Chondrocyte (in vitro differentiated cells): ENCODE measurements at regions not wholly inside any gene's neighbourhood (a gene's known extent, or its start where the extent isn't known, plus 50 kb on each side); places are given as distances from the start of the nearest gene placed in this dataset.

Experiments used
- DNase-seq: peaks from one replicate; pipeline ENCODE4 v3.0.0; 2021; ENCODE audit warnings: mixed read lengths, low spot score
- H3K27ac Mint-ChIP-seq: one replicate; pipeline ENCODE4 v1.8.0; 2021; ENCODE audit warnings: mild to moderate bottlenecking, moderate library complexity, mixed read lengths; ENCODE audit not compliant: unreplicated experiment
- H3K27me3 Mint-ChIP-seq: 2 replicates; pipeline ENCODE4 v1.8.0; 2021; ENCODE audit warnings: low read depth, mixed read lengths
- H3K36me3 Mint-ChIP-seq: 2 replicates; pipeline ENCODE4 v1.8.0; 2021; ENCODE audit warnings: low read depth, mixed read lengths
- H3K4me1 Mint-ChIP-seq: 2 replicates; pipeline ENCODE4 v1.8.0; 2021; ENCODE audit warnings: low read depth, mild to moderate bottlenecking, mixed read lengths
- H3K4me3 Mint-ChIP-seq: one replicate; pipeline ENCODE4 v1.8.0; 2021; ENCODE audit warnings: mild to moderate bottlenecking, moderate library complexity, mixed read lengths; ENCODE audit not compliant: unreplicated experiment
- H3K9me3 Mint-ChIP-seq: 2 replicates; pipeline ENCODE4 v1.8.0; 2021; ENCODE audit warnings: low read depth, mixed read lengths
- TF ChIP-seq, protein P1 (sequence below): fragments of 200-600 bp; sonication (generic); IDR thresholded peaks from 2 replicates; pipeline ENCODE4 v1.5.0; 2021; ENCODE audit warnings: antibody characterized with exemption, mild to moderate bottlenecking, moderate library complexity

DNA sequence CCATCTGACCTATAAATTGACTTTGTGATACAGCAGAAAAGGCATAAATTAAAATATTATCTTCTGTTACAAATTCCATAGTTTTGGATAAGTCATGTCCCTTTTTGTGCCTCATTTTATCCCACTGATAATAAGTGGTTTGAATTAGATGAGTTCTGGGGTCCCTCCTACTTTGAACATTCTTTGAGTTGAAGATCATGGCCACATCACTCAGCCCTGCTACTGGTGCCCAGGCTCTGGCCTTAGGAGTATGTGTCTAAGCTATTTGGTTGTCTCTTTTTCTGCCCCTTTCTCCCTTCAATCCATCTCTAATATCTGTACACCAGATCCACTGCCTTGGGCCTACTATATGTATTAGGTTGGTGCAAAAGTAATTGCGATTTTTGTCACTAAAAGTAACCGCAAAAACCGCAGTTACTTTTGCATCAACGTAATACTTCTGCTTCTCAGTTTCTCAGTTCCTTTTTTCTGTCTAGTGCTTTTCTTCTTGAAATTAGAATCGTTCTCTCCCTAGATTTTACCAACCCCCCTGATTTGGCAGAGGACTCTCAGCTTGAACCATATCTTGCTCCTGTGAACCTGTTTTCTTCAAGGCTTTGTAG, 362.5 kb upstream of the TNP1 start:
- H3K4me3 Mint-ChIP-seq = no peak overlapping the region
- DNase-seq = no peak

GRCh38 chr2:217220228-217221013, 360.6 kb upstream of the TNP1 start:
- Mint-ChIP-seq H3K4me1 (peaks cover 56% of the 10 kb centered on the region), H3K36me3 (no peaks in the 10 kb centered on the region), H3K27ac (no peak overlapping the region), H3K4me3 (no peak overlapping the region), H3K27me3 (no peaks in the 10 kb centered on the region), H3K9me3 (no peaks in the 10 kb centered on the region)
- DNase-seq = no peak
- TF ChIP-seq, protein P1, sequence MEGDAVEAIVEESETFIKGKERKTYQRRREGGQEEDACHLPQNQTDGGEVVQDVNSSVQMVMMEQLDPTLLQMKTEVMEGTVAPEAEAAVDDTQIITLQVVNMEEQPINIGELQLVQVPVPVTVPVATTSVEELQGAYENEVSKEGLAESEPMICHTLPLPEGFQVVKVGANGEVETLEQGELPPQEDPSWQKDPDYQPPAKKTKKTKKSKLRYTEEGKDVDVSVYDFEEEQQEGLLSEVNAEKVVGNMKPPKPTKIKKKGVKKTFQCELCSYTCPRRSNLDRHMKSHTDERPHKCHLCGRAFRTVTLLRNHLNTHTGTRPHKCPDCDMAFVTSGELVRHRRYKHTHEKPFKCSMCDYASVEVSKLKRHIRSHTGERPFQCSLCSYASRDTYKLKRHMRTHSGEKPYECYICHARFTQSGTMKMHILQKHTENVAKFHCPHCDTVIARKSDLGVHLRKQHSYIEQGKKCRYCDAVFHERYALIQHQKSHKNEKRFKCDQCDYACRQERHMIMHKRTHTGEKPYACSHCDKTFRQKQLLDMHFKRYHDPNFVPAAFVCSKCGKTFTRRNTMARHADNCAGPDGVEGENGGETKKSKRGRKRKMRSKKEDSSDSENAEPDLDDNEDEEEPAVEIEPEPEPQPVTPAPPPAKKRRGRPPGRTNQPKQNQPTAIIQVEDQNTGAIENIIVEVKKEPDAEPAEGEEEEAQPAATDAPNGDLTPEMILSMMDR = no peak

More for the DNA sequence above, 362.5 kb upstream of the TNP1 start:
- Mint-ChIP-seq H3K9me3 (no peaks in the 10 kb centered on the region), H3K4me1 (peaks cover 54% of the 10 kb centered on the region), H3K36me3 (no peaks in the 10 kb centered on the region), H3K27ac (peak overlapping the region; percentile 63), H3K27me3 (no peaks in the 10 kb centered on the region)
- TF ChIP-seq, protein P1 = no peak

DNA sequence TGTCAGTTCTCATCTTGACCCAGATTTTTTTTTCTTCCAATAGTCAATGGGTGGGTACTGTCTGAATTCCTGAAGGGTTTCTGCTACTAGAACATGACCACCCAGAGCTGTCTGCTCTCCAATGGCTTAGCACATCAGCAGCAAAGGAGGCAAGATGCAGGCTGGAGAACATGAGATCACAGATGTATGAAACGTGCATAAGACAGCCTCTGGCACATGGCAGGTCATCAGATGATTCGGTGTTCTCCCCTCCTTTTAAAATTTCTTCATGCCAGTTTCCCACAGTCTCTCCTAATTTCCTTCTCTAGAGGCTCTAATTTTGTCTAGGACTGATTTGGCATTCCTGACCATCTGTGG, 359.3 kb upstream of the TNP1 start:
- Mint-ChIP-seq H3K36me3 (no peaks in the 10 kb centered on the region), H3K4me1 (peaks cover 56% of the 10 kb centered on the region), H3K4me3 (no peak overlapping the region), H3K9me3 (no peaks in the 10 kb centered on the region), H3K27me3 (no peaks in the 10 kb centered on the region), H3K27ac (no peak overlapping the region)
- DNase-seq = no peak
- TF ChIP-seq, protein P1 = no peak

DNA sequence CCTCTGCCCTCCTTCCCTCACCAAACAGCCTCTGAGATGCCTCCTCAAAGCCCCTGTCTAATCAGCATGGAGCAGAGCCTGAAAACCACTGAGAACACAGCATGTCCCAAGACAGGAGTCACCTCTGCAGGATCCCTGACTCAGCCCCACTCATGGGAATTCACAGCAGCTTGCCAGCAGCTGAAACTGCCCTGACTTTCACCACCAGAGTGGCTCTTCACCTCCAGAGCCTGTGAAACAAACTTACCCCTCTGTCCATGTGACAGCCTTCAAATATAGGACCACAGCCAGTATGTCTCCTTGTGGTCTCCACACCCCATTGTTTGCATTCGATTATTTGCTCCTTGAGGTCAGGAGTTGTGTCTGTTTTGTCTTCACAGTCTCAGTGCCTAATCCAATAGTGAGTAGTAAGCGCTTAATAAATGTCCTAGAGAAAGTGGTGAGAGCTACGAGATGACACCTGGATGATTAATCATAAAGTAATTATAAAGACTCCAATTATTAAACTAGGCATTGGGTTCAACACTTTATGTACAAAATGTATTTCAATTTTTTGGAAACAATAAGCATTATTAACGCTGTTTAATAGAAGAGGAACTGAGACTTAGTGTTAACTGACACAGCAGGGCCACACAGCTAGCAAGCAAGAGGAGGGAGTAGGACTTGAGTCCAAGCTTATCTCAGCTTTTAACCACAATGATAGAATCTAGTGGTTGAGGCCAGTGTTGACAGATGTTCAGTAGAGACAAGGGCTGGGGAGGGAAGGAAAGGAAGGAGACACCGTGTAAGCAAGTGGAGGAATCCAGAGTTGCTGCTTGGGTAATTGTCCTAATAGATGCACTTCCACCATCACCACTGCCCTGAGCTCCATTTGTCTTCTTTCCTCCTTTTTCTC, 358.7 kb upstream of the TNP1 start:
- no peaks in the 10 kb centered on the region for H3K9me3 Mint-ChIP-seq
- DNase-seq = no peak
- TF ChIP-seq, protein P1 = no peak
- no peaks in the 10 kb centered on the region for H3K27me3 Mint-ChIP-seq
- no peaks in the 10 kb centered on the region for H3K36me3 Mint-ChIP-seq
- H3K4me3 Mint-ChIP-seq = no peak overlapping the region
- H3K4me1 Mint-ChIP-seq = peaks cover 50% of the 10 kb centered on the region
- H3K27ac Mint-ChIP-seq = no peak overlapping the region

DNA sequence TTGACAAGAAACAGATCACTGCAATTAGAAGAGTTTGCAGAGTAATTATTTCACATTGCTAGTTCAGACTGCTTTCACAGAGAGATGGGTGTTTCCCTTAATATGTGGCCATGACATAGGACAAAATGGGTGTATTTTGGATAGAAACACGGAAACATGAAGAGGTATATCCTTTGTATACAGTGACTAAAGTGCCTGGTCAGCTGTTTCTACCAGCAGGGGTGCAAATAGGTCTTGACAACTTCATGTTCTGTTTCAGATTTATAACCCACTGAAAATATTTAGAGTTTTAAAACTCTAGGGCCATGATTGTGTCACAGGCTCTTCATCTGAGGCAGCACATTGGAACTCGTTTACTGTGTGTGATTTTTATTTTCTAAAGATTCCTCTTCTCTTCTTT, 357.1 kb upstream of the TNP1 start:
- H3K27ac Mint-ChIP-seq = no peak overlapping the region
- no peaks in the 10 kb centered on the region for H3K36me3 Mint-ChIP-seq
- H3K9me3 Mint-ChIP-seq = no peaks in the 10 kb centered on the region
- TF ChIP-seq, protein P1 = no peak
- no peak overlapping the region for H3K4me3 Mint-ChIP-seq
- H3K27me3 Mint-ChIP-seq = no peaks in the 10 kb centered on the region
- DNase-seq = no peak
- H3K4me1 Mint-ChIP-seq = peaks cover 37% of the 10 kb centered on the region
